HL-60 (cell line): ENCODE measurements at regions not wholly inside any gene's neighbourhood (a gene's known extent, or its start where the extent isn't known, plus 50 kb on each side); places are given as distances from the start of the nearest gene placed in this dataset.

Source experiments
- DNase-seq, 2 experiments: peaks; one replicate each; pipeline ENCODE4 v3.0.0-alpha.2; 2010 to 2020; ENCODE audit warnings: low read depth in 1 of 2, low spot score in 1 of 2
- H3K27ac ChIP-seq: fragments of 250-450 bp; sonication (Bioruptor Pico); replicated peaks from 2 replicates; pipeline ENCODE4 v1.5.1; 2020; ENCODE audit warnings: mild to moderate bottlenecking, moderate library complexity
- H3K27me3 ChIP-seq: fragments of 250-450 bp; sonication (Bioruptor Pico); 2 replicates; pipeline ENCODE4 v1.5.1; 2021; ENCODE audit warnings: mild to moderate bottlenecking, moderate library complexity; ENCODE audit not compliant: insufficient read depth, poor library complexity, severe bottlenecking
- H3K4me3 ChIP-seq: replicated peaks from 2 replicates; pipeline ENCODE4 v1.5.1; 2011; ENCODE audit warnings: mild to moderate bottlenecking, control low read depth, low read length; ENCODE audit not compliant: insufficient read depth
- CTCF ChIP-seq: IDR thresholded peaks from one replicate; pipeline ENCODE4 v1.5.1; 2011; ENCODE audit warnings: low read length, control low read depth, inconsistent platforms; ENCODE audit not compliant: insufficient read depth
- GABPA ChIP-seq: IDR thresholded peaks from 2 replicates; pipeline ENCODE4 v1.6.1; 2012; ENCODE audit warnings: low read depth
- POLR2AphosphoS5 ChIP-seq: IDR thresholded peaks from 2 replicates; pipeline ENCODE4 v1.6.1; 2012; ENCODE audit warnings: low read depth
- REST ChIP-seq: IDR thresholded peaks from 2 replicates; pipeline ENCODE4 v1.6.1; 2012; ENCODE audit warnings: low read depth; ENCODE audit not compliant: insufficient replicate concordance
- SPI1 ChIP-seq: IDR thresholded peaks from 2 replicates; pipeline ENCODE4 v1.6.1; 2012; ENCODE audit warnings: low read depth, mild to moderate bottlenecking, borderline replicate concordance

- Histone ChIP-seq H3K4me3 (no peak overlapping the region), H3K27me3 (no peaks in the 10 kb centered on the region), H3K27ac (no peak overlapping the region)
- no peak for TF ChIP-seq SPI1
- no peak for TF ChIP-seq GABPA
- TF ChIP-seq REST, result no peak
- TF ChIP-seq CTCF, result no peak
- TF ChIP-seq POLR2AphosphoS5, result no peak
- DNase-seq, result no peak
Observed at GRCh38 chr2:150350500-150350899, 137.0 kb downstream of the RND3 start.

- DNase-seq, result no peak
- TF ChIP-seq GABPA, result no peak
- no peak for TF ChIP-seq POLR2AphosphoS5
- Histone ChIP-seq H3K4me3 (no peak overlapping the region), H3K27me3 (no peaks in the 10 kb centered on the region), H3K27ac (no peak overlapping the region)
Observed at GRCh38 chr2:150346806-150347205, 140.7 kb downstream of the RND3 start.

- TF ChIP-seq REST (no peak), GABPA (no peak), SPI1 (no peak), CTCF (no peak), POLR2AphosphoS5 (no peak)
- no peaks in the 10 kb centered on the region for H3K27me3 ChIP-seq
Observed at GRCh38 chr2:150341982-150342680, 145.3 kb downstream of the RND3 start.

GRCh38 chr2:150339951-150340350, 147.5 kb downstream of the RND3 start:
- DNase-seq, result no peak
- no peaks in the 10 kb centered on the region for H3K27me3 ChIP-seq
- TF ChIP-seq REST (no peak), CTCF (no peak), SPI1 (no peak), POLR2AphosphoS5 (no peak), GABPA (no peak)
- no peak overlapping the region for H3K27ac ChIP-seq
- H3K4me3 ChIP-seq, result no peak overlapping the region

More at GRCh38 chr2:150341982-150342680, 145.3 kb downstream of the RND3 start:
- H3K27ac ChIP-seq, result no peak overlapping the region
- H3K4me3 ChIP-seq, result no peak overlapping the region
- no peak for DNase-seq
